ENCODE measurements at regions not wholly inside any gene's neighbourhood (a gene's known extent, or its start where the extent isn't known, plus 50 kb on each side); places are given as distances from the start of the nearest gene placed in this dataset.

DNA sequence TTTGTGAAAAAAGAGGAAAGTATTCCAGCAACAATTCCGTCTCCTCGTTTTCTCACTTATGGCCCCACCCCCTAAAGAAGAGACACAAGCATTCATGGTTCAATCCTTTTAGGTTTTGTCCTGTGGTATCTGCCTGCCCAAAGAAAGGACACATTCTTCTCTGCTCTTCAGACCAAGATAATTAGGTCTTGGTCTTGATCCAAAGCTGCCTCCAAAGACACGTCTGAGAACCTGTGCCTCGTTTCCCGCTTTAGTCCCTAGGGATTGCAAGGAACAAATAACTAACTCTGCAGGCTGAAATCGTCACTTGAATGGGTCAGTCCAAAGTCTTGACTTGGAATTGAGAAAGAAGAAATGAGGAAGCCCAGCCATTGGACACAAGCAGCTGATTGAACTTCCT, 202.7 kb upstream of the FAR2 start:
- Histone ChIP-seq H3K27me3 (ENCODE audit: control insufficient read depth, insufficient read depth, low read length) (no peaks in the 10 kb centered on the region), H3K27ac (ENCODE audit: insufficient read depth, low read length, poor library complexity, severe bottlenecking) (no peak overlapping the region), H3K4me3 (ENCODE audit: low read depth, low read length) (no peak overlapping the region), H3K36me3 (ENCODE audit: control insufficient read depth, insufficient read depth, low read length) (no peaks in the 10 kb centered on the region), H3K4me1 (ENCODE audit: control insufficient read depth, insufficient read depth, low read length, poor library complexity, severe bottlenecking) (no peaks in the 10 kb centered on the region), H3K9me3 (ENCODE audit: control insufficient read depth in 2 of 2, low read length in 2 of 2) (no peaks in the 10 kb centered on the region)
- no peaks in the 10 kb centered on the region for H3K36me3 Mint-ChIP-seq
- H3K9me3 Mint-ChIP-seq: no peaks in the 10 kb centered on the region
- no peaks in the 10 kb centered on the region for H3K27me3 Mint-ChIP-seq
- no peak overlapping the region for H3K4me3 Mint-ChIP-seq
- H3K27ac Mint-ChIP-seq: no peak overlapping the region
- H3K4me1 Mint-ChIP-seq: no peaks in the 10 kb centered on the region
- ATAC-seq (ENCODE audit: low read depth in 2 of 2) (no peak), DNase-seq (no peak)

DNA sequence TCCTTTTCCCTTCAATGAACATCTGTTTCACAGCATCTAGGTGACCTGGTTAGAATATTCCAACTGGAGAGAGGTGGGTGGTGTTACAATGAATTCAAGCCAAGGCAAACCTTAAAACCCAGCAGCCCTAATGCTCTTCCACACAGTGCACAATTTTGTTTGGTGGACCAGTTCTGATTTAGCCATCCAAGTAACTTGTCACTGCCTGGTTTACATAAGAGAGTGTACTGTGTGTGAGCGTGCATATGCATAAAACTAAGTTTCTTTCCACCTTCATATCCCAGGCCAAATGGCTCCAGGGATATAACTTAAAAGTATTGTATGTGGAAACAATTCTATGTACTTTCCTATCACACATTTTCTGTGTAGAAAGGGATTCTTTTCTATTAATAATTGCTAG, 200.4 kb upstream of the FAR2 start:
- Mint-ChIP-seq H3K4me1 (no peaks in the 10 kb centered on the region), H3K36me3 (no peaks in the 10 kb centered on the region), H3K27ac (no peak overlapping the region), H3K27me3 (peaks cover 1% of the 10 kb centered on the region), H3K4me3 (no peak overlapping the region), H3K9me3 (peaks cover 0 to 2% (median 0%) of the 10 kb centered on the region in 7 donors)
- no peaks in the 10 kb centered on the region for H3K4me1 ChIP-seq (ENCODE audit: control insufficient read depth, insufficient read depth, low read length, poor library complexity, severe bottlenecking)
- no peak overlapping the region for H3K4me3 ChIP-seq (ENCODE audit: low read depth, low read length)
- H3K9me3 ChIP-seq (ENCODE audit: control insufficient read depth in 2 of 2, low read length in 2 of 2): no peaks in the 10 kb centered on the region
- no peaks in the 10 kb centered on the region for H3K36me3 ChIP-seq (ENCODE audit: control insufficient read depth, insufficient read depth, low read length)
- ATAC-seq (ENCODE audit: low read depth in 2 of 2) (no peak), DNase-seq (no peak)
- H3K27me3 ChIP-seq (ENCODE audit: control insufficient read depth, insufficient read depth, low read length): no peaks in the 10 kb centered on the region
- H3K27ac ChIP-seq (ENCODE audit: insufficient read depth, low read length, poor library complexity, severe bottlenecking): no peak overlapping the region

DNA sequence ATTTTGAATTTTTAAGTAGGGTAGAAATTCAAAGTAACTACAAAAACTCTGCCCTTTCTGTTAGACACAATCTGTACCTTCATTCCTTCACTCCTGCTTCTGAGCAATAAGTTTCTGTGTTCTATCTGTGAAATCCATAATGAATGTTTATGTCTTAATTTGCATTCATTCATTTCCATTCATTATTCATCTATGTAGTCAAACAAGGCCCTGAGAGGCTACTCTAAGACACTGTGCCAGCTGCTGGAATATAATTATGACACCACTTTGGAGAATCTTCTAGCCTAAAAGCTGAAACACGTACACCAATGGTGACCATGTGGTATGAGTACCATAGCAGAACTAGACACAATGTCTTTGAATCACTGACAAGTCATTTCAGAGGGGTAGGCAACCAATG, 199.9 kb upstream of the FAR2 start:
- no peak overlapping the region for H3K27ac Mint-ChIP-seq

DNA sequence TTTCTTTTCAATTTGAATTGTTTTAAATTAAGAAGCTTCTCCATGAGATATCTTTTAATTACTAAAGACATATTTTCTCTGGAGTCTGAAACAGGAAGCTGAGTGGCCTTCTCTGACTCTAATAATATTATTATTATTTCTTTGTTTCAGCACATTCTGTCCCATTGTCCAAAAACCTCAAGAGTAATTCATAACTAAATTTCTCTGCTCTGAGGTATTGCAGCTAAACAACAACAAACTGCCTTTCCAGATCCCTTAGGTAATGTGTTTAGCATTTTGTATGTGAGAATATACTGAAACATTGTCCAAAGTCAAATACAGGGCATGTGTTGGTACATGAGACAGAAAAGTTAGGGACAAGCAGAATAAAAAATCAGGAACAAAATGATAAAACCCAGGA, 199.0 kb upstream of the FAR2 start:
- DNase-seq: no peak
- Histone ChIP-seq H3K27me3 (ENCODE audit: control insufficient read depth, insufficient read depth, low read length) (no peaks in the 10 kb centered on the region), H3K36me3 (ENCODE audit: control insufficient read depth, insufficient read depth, low read length) (no peaks in the 10 kb centered on the region), H3K4me3 (ENCODE audit: low read depth, low read length) (no peak overlapping the region), H3K27ac (ENCODE audit: insufficient read depth, low read length, poor library complexity, severe bottlenecking) (no peak overlapping the region), H3K4me1 (ENCODE audit: control insufficient read depth, insufficient read depth, low read length, poor library complexity, severe bottlenecking) (no peaks in the 10 kb centered on the region), H3K9me3 (ENCODE audit: control insufficient read depth in 2 of 2, low read length in 2 of 2) (no peaks in the 10 kb centered on the region)
- Mint-ChIP-seq H3K27me3 (peaks cover 9% of the 10 kb centered on the region), H3K9me3 (peaks cover 0 to 2% (median 0%) of the 10 kb centered on the region in 7 donors), H3K4me1 (no peaks in the 10 kb centered on the region), H3K4me3 (no peak overlapping the region), H3K27ac (no peak overlapping the region), H3K36me3 (no peaks in the 10 kb centered on the region)
- ATAC-seq (ENCODE audit: low read depth in 2 of 2): no peak

More for the DNA sequence above, 199.9 kb upstream of the FAR2 start:
- H3K36me3 ChIP-seq (ENCODE audit: control insufficient read depth, insufficient read depth, low read length): no peaks in the 10 kb centered on the region
- H3K27ac ChIP-seq (ENCODE audit: insufficient read depth, low read length, poor library complexity, severe bottlenecking): no peak overlapping the region
- H3K4me3 ChIP-seq (ENCODE audit: low read depth, low read length): no peak overlapping the region
- no peaks in the 10 kb centered on the region for H3K4me1 ChIP-seq (ENCODE audit: control insufficient read depth, insufficient read depth, low read length, poor library complexity, severe bottlenecking)
- H3K9me3 ChIP-seq (ENCODE audit: control insufficient read depth in 2 of 2, low read length in 2 of 2): no peaks in the 10 kb centered on the region
- H3K27me3 ChIP-seq (ENCODE audit: control insufficient read depth, insufficient read depth, low read length): no peaks in the 10 kb centered on the region
- H3K9me3 Mint-ChIP-seq: peaks cover 0 to 2% (median 0%) of the 10 kb centered on the region in 7 donors
- ATAC-seq (ENCODE audit: low read depth in 2 of 2) (no peak), DNase-seq (no peak)
- H3K27me3 Mint-ChIP-seq: peaks cover 5% of the 10 kb centered on the region
- no peak overlapping the region for H3K4me3 Mint-ChIP-seq
- H3K36me3 Mint-ChIP-seq: no peaks in the 10 kb centered on the region
- no peaks in the 10 kb centered on the region for H3K4me1 Mint-ChIP-seq

DNA sequence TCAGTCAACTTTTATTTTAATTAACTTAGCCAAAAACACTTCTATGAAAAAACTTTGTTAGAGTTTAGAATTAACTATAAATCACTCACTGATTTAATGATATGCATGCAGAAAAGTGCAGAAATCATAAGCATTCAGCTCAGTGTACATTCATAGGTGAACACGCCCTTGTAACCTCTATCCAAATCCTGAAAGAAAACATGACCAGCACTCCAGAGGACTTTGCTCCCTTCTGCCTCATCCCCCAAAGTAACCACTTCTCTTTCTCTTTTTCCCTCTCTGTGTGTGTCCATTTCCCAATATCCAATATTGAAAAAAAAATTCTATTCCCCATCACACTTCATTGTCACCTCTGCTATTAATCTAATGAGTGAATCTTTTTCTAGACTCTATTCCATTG, 197.1 kb upstream of the FAR2 start:
- no peaks in the 10 kb centered on the region for H3K36me3 ChIP-seq (ENCODE audit: control insufficient read depth, insufficient read depth, low read length)
- Mint-ChIP-seq H3K27me3 (peaks cover 9% of the 10 kb centered on the region), H3K36me3 (no peaks in the 10 kb centered on the region), H3K4me3 (no peak overlapping the region), H3K9me3 (peaks cover 0 to 2% (median 0%) of the 10 kb centered on the region in 7 donors), H3K27ac (no peak overlapping the region), H3K4me1 (no peaks in the 10 kb centered on the region)
- no peak overlapping the region for H3K27ac ChIP-seq (ENCODE audit: insufficient read depth, low read length, poor library complexity, severe bottlenecking)
- DNase-seq: no peak
- H3K9me3 ChIP-seq (ENCODE audit: control insufficient read depth in 2 of 2, low read length in 2 of 2): no peaks in the 10 kb centered on the region
- H3K4me3 ChIP-seq (ENCODE audit: low read depth, low read length): no peak overlapping the region
- H3K27me3 ChIP-seq (ENCODE audit: control insufficient read depth, insufficient read depth, low read length): no peaks in the 10 kb centered on the region
- no peak for ATAC-seq (ENCODE audit: low read depth in 2 of 2)
- H3K4me1 ChIP-seq (ENCODE audit: control insufficient read depth, insufficient read depth, low read length, poor library complexity, severe bottlenecking): no peaks in the 10 kb centered on the region

DNA sequence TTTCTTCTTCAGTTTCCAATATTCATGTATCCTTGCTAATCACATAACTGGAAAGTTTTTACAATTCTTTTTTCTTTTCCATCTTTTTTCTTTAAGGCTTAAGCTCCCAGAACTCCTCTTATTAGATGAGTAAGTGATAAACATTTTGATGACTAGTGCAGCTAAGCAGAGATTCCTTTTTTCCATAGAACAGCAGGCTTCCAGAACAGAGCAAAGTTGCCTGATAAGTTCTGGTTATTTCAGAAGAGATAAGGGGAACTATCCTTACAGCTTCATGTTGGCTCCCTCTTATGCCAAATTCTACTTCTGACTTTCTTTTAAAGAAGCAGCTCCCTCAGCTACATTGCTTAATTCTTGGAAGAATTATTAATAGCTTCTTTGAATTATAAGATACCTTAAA, 194.7 kb upstream of the FAR2 start:
- Mint-ChIP-seq H3K27me3 (peaks cover 15% of the 10 kb centered on the region), H3K4me3 (no peak overlapping the region), H3K36me3 (no peaks in the 10 kb centered on the region), H3K9me3 (peaks cover 0 to 2% (median 0%) of the 10 kb centered on the region in 7 donors), H3K4me1 (no peaks in the 10 kb centered on the region), H3K27ac (no peak overlapping the region)
- ATAC-seq (ENCODE audit: low read depth in 2 of 2) (no peak), DNase-seq (no peak)
- Histone ChIP-seq H3K36me3 (ENCODE audit: control insufficient read depth, insufficient read depth, low read length) (no peaks in the 10 kb centered on the region), H3K27me3 (ENCODE audit: control insufficient read depth, insufficient read depth, low read length) (no peaks in the 10 kb centered on the region), H3K27ac (ENCODE audit: insufficient read depth, low read length, poor library complexity, severe bottlenecking) (no peak overlapping the region), H3K9me3 (ENCODE audit: control insufficient read depth in 2 of 2, low read length in 2 of 2) (no peaks in the 10 kb centered on the region), H3K4me3 (ENCODE audit: low read depth, low read length) (no peak overlapping the region), H3K4me1 (ENCODE audit: control insufficient read depth, insufficient read depth, low read length, poor library complexity, severe bottlenecking) (no peaks in the 10 kb centered on the region)

DNA sequence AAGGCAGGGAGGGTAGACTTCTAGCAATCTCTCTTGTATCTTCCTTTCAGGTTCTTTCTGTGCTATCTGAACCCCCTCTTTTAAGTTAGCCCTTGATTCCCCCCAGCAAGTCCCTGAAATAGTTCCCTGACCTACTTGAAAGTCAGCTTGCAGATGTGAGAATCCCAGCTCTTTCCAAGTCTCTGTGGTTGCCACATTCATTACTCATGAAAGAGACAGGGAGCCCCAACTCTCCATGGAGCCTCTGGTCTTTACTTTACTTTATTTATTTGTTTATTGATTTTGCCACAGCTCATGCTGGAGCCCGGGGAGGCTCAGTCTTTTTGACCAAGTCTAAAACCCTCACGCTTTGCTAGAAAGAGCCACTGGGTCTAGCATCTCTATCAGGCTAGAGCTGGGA, 193.6 kb upstream of the FAR2 start:
- no peaks in the 10 kb centered on the region for H3K27me3 ChIP-seq (ENCODE audit: control insufficient read depth, insufficient read depth, low read length)
- no peaks in the 10 kb centered on the region for H3K9me3 ChIP-seq (ENCODE audit: control insufficient read depth in 2 of 2, low read length in 2 of 2)
- Mint-ChIP-seq H3K4me1 (no peaks in the 10 kb centered on the region), H3K27me3 (peaks cover 19% of the 10 kb centered on the region), H3K4me3 (no peak overlapping the region), H3K9me3 (peaks cover 0 to 2% (median 0%) of the 10 kb centered on the region in 7 donors), H3K36me3 (no peaks in the 10 kb centered on the region), H3K27ac (no peak overlapping the region)
- DNase-seq: no peak
- H3K4me1 ChIP-seq (ENCODE audit: control insufficient read depth, insufficient read depth, low read length, poor library complexity, severe bottlenecking): no peaks in the 10 kb centered on the region
- H3K4me3 ChIP-seq (ENCODE audit: low read depth, low read length): no peak overlapping the region
- no peaks in the 10 kb centered on the region for H3K36me3 ChIP-seq (ENCODE audit: control insufficient read depth, insufficient read depth, low read length)
- ATAC-seq (ENCODE audit: low read depth in 2 of 2): no peak
- H3K27ac ChIP-seq (ENCODE audit: insufficient read depth, low read length, poor library complexity, severe bottlenecking): no peak overlapping the region

DNA sequence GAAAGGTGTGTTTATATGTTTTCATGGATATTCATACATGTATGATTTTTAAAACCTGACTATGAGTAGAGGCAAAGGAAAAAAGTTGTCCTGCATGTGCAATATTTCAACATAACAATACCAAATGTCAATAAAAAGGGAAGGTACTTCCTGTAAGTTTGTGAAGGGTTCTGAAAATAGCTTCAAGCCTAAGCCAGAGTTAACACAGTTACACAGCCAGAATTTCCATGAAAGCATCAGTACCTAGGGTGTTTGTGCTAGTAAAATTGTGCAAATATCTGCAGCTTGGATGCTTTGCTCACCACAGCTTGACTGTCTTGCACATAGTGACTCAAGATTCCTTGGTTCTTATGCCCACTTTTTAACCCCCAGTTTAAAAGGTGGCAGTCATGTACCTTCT, 193.1 kb upstream of the FAR2 start:
- Histone ChIP-seq H3K27ac (ENCODE audit: insufficient read depth, low read length, poor library complexity, severe bottlenecking) (no peak overlapping the region), H3K9me3 (ENCODE audit: control insufficient read depth in 2 of 2, low read length in 2 of 2) (no peaks in the 10 kb centered on the region), H3K36me3 (ENCODE audit: control insufficient read depth, insufficient read depth, low read length) (no peaks in the 10 kb centered on the region), H3K4me3 (ENCODE audit: low read depth, low read length) (no peak overlapping the region), H3K4me1 (ENCODE audit: control insufficient read depth, insufficient read depth, low read length, poor library complexity, severe bottlenecking) (no peaks in the 10 kb centered on the region), H3K27me3 (ENCODE audit: control insufficient read depth, insufficient read depth, low read length) (no peaks in the 10 kb centered on the region)
- H3K4me1 Mint-ChIP-seq: no peaks in the 10 kb centered on the region
- H3K9me3 Mint-ChIP-seq: peaks cover 0 to 2% (median 0%) of the 10 kb centered on the region in 7 donors
- peaks cover 21% of the 10 kb centered on the region for H3K27me3 Mint-ChIP-seq
- H3K4me3 Mint-ChIP-seq: no peak overlapping the region
- DNase-seq (no peak), ATAC-seq (ENCODE audit: low read depth in 2 of 2) (no peak)
- H3K27ac Mint-ChIP-seq: no peak overlapping the region
- H3K36me3 Mint-ChIP-seq: no peaks in the 10 kb centered on the region

Measured in CD4-positive, CD25-positive, alpha-beta regulatory T cell (primary cell).